Activated CD4-positive, alpha-beta T cell treated with anti-CD3 and anti-CD28 coated beads for 24 hours (primary cell): ENCODE measurements at regions not wholly inside any gene's neighbourhood (a gene's known extent, or its start where the extent isn't known, plus 50 kb on each side); places are given as distances from the start of the nearest gene placed in this dataset.

ENCODE experiments used
- DNase-seq, 2 donors: peaks; one replicate each; pipeline ENCODE4 v3.0.0-alpha.2; 2020; ENCODE audit warnings: low read depth in 2 of 2

DNA sequence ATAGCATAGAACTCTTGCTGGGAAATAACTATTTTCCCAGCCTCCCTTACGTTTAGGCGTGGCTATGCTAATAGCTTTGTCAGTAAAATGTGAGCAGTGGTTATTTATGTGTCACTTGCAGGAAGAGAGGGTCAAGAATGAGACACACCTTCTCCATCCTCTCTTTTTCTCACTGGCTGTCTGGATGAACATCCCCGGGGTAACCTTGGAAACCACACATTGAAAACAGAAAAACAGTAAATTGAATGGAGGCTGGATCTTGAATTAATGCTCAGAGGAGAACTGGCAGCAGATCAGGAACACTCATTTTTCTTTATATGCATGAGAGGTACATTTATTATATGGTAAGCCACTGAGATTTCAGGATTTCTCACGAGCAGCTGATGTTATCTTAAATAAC lies 127.6 kb downstream of the DNAJB9 start:
- DNase-seq, result no peak

DNA sequence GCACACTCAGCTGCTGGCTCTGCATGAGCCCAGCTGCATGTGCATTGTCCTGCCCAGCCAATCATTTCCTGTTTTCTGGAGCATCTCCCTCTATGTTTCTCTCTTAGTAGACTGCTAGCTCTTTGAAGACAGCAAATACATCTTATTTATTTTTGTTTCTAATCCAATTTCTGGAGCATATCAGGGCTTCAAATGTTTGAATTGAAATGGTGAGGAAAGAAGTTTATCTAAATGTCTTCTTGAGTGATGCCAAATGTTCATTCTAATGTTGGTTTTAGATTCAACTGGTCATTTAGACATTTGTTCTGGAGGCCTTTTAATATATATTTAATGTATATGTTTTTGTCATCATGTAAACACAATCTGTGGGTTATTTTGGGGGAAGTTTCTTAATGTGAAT lies 141.9 kb downstream of the DNAJB9 start:
- DNase-seq, result no peak

DNA sequence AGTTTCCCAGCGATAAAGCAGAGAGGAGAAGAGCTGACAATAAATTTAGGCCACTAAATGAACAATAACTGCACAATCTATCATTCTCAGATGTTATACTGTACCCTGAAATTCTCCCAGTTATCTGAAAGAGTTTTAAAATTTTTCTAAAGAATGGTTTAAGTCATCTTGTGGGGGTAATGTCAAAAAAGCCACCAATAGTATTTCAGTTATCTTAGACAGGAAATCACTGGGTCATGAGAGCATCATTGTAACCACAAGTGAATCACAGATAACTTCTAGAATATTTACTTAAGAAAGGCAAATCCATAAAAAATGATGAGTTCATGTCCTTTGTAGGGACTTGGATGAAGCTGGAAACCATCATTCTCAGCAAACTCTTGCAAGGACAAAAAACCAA lies 147.1 kb downstream of the DNAJB9 start:
- DNase-seq, result no peak

DNA sequence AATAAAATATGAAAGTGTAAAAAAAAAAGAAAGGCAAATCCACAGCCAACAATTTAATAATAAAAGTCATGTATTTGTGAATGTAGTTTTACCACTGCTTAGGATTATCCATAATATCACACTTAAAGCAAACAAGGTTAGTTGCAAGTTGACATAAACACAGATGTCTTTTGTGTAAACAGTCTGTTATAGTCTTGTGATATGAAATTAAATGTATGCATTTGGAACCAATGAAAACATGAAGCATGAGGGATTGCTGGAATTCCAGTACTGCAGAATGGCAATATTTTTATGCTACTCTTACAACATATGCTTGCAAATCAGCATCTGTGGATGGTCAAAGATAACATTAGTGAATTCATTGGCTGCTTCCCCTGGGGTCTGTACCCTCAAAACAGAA lies 148.1 kb downstream of the DNAJB9 start:
- no peak for DNase-seq

DNA sequence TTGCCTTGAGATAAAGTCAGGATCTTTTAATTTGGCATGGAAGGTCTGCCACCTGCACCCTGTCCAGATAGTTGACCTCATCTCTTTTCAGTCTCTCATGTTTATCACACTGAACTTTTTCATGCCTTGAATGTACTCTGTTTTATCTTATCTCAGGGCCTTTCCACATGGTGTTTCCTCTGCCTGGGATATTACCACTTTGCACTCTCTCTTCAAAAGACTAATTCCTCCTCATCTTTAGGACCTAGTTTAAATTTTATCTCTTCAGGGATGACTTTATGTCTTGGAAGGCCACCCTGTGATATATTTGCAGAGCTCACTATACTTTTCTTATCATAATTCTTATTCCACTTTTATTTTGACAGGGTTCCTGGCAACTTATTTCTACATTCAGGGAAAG lies 150.0 kb downstream of the DNAJB9 start:
- DNase-seq, result no peak

DNA sequence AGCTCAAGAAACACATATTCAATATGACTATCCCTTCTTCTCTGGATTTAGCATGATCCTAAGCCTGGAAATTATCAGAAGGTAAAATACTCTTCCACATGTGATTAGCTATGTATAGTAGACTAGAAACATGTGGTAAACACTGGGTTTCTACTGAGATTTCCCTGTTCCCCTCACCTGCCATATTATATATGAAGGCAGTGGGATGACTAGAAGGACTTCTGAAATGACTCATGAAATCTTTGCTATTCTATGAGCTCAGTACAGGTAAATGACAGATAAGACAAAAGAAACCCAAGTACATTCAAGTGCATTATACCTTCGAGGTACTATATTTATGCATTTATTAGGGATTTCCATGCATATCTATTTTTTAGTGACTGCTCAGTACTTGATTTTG lies 152.9 kb downstream of the DNAJB9 start:
- DNase-seq, result no peak

DNA sequence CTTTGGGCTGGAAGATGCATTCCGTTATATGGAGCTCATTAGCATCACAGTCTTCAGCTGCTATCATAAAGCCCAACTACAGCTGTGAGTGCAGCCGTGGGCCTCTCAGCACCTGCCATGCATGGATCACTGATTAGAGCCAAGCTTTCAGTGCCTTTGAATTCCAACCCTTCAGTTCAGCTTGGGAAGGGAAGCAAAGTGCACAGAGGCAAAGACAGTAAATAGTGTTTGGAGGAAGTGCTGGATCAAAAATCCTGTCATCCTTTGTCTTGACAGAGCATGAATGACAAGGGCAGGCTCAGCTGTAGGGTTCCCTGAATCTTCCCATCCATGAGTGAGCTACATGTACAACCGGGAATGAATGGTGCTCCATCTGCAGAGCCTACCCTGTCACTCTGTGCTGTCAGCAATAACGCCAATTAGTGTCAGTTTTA lies 153.7 kb downstream of the DNAJB9 start:
- DNase-seq, result no peak

DNA sequence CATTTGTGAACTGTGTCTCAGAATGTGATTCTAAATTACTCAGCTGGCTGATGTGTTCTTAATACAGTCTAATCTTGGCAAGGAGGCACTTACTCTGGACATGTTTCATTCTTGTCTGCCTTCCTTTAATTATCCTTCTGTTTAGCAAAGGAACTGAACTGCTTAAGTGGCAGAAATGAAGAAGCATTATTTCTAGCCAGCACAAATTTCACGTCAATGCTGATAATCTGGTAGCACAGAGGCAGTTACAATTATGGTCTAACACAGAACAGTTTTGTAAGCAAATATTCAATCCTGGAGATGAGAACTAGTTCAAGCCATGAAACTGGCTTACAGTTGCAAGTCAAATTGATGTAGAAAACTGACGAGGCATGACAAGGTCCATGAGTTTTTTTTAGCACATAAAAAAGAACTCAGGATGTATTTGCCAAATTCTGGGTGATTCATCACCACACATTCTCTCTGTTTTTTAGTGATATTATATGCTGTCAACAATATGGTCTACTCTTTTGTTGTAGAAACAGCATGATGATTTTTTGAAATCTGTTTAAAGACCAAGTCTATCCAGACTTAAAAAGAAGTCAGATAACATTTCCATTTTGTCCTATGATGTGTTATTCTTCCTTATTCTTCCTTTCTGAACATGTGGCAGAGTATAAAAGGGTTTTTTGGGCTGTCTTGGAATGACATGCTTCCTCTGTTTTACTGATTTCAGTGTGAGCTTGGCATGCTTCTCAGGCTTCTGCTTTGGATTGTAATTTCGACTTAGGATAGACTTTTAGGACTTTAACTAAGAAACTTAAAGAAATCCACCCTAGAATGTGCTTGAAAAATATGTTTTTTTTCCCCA lies 154.8 kb downstream of the DNAJB9 start:
- no peak for DNase-seq

DNA sequence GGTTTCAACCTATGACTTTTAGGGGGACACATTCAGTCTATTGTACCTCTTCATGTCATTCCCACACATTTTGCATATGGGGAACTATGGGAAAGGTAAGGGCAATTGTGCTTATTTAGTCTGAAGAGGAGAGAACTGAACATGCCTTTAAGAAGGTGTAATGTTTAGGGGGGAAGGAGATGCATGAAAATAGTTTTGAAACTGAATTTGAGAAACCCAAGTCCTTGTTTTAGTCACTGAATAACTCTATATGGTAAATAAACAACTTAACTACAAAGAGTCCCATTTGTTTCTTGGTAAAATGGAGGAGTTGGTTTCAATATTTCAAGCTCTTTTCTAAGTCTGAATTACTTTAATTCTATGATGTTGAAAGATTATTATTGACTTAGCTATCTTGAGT lies 166.1 kb downstream of the DNAJB9 start:
- no peak for DNase-seq

DNA sequence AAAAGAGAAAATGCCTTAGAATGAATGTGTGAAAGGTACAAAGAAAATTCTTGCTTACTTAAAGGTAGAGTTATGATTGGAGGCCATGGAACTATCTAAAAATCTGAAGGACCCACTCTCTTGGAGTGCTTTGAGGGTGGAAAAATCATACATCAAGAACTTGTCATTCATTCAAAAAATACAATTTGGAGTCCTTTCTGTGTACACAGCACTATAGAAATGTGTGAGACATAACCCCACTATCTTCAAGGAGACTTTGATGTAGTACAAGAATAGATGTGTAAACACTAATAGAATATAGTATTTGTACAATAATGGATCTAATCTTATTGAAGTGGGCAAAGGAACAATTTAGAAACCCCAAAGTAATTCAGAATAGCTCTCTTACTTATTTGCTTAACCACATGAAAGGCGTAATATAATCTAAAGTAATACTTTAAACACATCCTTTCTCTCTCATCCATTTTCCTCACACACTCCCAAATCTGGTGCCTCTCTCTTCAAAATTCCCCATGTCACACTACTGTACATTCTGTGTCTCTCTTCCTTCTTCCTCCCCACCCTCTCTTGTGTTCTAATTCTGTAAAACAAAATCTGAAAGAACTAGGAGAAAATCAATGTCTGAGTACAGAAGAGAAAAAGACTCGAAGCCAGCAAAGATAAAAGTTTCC lies 166.7 kb downstream of the DNAJB9 start:
- DNase-seq, result no peak

DNA sequence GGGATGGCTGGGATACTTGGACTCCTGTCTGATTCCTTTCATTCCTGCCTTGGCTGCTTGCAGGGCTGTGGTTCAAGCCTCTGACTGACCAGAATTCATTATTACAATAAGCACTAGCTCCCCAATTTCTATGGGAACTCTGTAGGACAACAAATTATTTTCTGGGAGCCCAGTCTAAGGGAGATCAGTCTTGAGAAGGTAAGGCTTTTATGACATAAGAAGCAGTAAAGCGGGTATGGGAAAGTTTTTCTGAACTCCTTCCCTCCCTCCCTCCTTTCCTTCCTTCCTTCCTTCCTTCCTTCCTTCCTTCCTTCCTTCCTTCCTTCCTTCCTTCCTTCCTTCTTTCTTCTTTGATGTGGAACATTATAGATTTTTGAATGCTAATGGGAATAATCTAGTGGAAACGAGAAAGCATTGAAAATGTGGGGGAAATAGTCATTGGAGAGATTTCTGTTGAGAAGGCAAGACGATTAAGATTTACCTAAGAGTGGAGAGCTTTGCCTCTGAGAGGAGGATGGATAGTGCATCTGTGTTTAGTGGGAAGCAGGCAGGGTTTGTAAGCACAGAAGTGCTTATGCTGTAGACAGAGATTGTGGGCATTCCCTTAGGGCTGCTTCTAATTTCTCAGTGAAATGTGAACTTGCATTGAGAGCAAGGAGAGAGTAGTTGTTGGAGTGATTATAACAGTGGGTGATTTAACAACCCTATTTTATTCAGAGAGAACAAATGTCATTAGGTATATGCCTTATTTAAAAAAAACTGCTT lies 201.5 kb downstream of the DNAJB9 start:
- DNase-seq, result no peak

DNA sequence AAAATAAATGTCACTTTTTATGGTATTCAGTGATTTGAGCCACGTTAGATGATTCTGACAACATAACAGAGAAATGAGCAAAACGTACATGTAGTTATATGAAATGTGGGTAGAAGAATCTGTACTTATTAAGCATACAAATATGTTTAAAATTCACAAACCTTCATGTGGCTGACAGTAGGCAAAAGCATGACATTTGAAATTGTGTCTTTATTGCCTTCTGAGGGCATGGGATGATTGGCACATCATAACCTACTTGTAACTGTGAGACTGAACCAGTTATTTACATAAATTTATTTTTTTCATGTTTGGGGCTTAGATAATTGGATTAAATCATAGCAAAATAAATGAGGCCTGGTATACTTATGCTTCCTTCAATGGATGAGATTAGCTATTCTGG lies 202.2 kb downstream of the DNAJB9 start:
- no peak for DNase-seq

DNA sequence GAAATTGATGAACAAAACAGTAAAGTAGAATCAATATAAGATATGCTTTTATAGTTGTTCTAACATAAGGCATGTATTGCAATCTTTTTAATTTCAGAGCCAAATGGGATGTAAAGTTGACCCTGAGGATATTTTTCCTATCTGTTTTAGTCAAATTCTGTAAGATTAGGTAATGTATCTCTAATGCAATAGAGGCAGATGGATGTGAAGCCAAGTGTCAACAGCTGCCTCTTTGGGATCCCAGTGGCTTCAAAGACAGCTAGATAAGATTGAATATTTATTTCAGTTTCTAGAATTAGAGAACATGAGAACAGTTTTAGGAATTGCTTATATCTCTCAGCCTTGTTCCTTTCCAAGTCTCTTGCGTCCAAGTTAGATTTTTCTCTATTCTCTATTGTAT lies 208.3 kb downstream of the DNAJB9 start:
- DNase-seq, result no peak

DNA sequence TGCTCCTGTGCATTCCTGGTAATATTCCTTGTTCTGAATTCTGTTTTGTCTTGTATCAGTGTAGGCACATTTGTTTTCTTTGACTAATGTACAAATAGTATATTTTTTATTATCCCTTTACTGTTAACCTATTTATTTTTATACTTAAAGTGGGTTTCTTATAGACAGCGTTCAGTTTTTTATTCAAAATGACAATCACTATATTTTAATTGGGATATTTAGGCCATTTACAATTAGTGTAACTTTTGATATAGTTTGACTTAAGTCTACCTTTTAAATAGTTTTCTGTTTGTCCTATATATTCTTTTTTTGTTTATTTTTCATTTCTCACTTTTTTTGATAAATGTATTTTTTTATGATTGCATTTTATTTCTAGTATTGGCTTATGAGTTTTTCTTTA lies 219.8 kb downstream of the DNAJB9 start:
- no peak for DNase-seq

DNA sequence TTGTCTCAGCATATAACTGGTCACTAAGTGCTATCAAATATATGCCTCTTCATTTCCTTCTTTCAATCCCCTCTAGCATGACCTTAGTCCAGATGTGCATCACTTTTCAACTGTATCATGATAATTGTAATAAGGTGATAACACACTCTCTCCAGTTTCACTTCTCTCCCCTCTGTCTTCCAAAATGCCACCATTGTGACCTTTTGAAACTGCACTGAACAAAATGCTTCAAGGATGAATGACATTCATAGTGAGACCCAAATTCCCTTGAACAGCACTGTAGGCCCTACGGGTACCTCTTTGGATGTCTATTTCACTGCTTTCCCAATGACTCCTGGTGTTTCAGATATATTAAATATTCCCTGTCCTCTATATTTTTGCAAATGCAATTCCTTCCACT lies 224.8 kb downstream of the DNAJB9 start:
- DNase-seq, result no peak

DNA sequence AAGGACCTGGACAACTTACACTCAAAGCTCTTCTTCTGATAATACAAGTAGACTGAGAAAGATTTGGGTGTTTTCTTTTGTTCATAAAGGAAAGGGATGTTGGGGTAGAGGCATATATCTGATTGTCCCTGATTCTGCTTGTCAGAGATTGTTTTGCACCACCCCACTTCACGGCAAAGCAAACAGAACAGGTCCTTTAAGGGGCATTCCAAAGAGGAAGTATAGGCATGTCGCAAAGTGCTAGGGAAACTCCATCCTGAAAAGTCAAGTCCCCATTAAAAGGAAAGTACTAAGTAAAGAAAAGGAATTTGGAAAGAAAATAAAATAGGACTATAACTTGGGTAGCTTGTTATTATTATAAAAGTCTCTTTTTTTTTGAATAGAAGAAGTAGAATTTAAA lies 233.0 kb downstream of the DNAJB9 start:
- DNase-seq, result no peak

DNA sequence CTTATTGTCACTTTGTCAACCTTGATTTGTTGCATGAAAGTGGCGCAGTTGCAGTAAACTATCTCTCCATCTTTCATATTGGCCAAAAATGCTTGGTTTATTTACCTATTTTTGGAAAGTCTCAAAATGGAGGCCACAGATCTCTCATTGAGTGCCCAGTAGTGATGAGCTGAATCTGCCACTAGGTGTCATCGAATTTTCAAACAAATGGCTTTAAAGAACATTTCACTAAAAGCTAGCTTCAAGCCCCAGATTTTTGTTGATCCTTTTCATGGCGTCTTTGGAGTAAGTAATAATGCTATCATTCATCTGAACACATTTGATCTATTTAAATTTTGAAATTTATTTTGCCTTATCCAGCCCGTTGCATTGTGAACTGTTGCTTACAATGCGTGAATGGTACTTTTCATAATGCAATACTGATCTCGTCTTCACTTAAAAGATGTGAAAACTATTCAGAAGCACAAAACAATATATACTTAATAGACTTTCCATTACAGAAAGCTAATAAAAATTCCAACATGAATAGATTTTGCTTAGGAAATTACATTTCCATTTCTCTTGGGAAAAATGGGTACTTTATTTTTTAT lies 236.2 kb downstream of the DNAJB9 start:
- no peak for DNase-seq

DNA sequence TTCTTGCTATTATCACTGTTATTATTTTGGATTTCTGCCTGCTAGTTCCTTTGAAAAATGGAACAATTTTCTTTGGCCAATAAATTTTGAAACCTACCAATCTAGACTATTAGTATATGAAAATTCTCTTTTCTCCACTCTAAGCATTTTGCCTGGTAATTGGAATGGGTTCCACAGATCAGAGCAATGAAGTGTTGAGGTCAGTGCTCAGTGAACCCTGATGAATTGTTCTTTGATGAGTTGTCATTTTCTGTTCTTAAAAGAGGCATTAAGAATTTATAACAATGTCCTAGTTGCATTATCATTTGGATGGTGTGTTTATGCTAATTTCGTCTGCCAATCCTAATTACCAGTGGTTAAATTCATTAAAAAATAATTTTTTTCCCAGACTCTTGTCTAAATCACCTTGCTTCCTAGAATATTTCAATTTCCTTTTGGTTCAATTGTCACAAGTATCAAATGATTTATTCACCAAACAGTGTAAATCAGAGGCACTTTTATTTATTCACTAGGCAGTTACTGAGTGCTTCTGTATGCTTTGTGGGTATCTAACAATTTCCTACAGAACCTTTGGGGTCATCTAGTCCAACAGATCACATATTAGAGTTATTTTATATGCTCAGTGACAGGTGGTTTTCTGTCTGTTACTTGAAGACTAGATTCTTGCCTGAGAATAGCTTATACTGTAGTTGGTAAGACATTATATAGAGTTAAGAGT lies 239.0 kb downstream of the DNAJB9 start:
- no peak for DNase-seq

DNA sequence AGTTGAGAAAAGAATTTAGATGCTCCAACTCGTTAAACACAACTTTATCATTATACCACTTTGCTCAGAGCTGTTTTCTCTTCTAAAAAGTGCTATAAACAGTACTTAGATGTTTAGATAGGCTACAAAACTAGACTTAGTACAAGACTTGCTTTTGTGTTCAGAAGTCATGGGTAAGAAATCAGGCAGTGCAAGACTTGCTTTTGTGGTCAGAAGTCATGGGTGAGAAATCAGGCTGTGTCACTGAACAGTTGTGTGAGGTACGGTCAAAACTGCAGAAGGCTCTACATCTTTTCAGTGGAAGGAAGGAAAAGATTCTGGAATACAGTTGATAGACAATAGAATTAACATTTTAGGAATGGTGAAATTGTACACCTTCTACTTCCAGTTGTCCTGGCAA lies 239.7 kb downstream of the DNAJB9 start:
- DNase-seq, result no peak

DNA sequence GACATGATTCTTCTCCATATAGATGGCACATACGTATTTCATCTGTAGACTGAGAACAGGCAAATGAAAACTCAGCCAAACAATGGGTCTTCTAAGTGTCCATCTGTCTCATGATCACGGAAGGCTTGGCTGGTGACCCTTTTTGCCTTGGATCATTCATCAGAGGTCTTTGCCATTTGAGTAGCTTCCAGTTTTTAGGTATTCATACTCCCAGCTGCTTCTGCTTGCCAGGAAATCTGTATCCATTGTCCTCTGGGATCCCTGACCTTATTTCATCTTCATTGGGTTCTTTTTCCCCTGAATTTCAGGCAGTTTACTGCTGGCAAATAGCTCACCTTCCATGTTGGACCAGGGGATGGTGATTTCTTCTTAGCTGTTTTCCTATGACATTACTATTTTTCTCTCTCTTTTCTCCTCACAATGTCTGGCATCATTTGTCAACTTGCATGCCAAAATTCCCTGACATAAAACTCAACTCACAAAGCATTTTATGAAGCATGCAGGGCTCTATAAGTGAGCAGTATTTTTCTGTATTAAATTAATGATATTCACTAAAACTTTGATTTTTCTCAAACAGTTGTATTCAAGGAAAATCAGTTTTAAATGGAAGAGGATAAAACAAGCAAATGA lies 241.2 kb downstream of the DNAJB9 start:
- DNase-seq, result no peak
